MCF 10A (cell line): ENCODE measurements at regions not wholly inside any gene's neighbourhood (a gene's known extent, or its start where the extent isn't known, plus 50 kb on each side); places are given as distances from the start of the nearest gene placed in this dataset.
"Not testable (repeated sequence)": the region's sequence is repeated elsewhere in the genome, so short reads cannot be mapped to it uniquely, and the experiment has no call there.

Experiments
- BruUV-seq: library from RNA; stranded (reverse); fragments of 400-500 nt; replicated peaks from 2 replicates; lab custom pipeline; 2021; lab: Mats Ljungman, UMichigan
- CTCF ChIA-PET: fragments of 300-600 bp; sonication (Branson Sonifier 250); formaldehyde crosslinking; extraction: SDS; loops from one replicate; lab custom pipeline; 2021; ENCODE audit warnings: antibody characterized with exemption, inconsistent platforms; lab: Yijun Ruan, JAX
- POLR2A ChIA-PET: fragments of 300-600, 350-650 bp; sonication (Branson Sonifier 250); formaldehyde crosslinking; extraction: SDS; loops from one replicate; lab custom pipeline; 2020; ENCODE audit warnings: antibody characterized with exemption, inconsistent platforms; lab: Yijun Ruan, JAX
- DNase-seq: peaks from one replicate; pipeline ENCODE4 v3.0.0-alpha.2; 2018; ENCODE audit not compliant: unreplicated experiment
- H3K27ac Mint-ChIP-seq: one replicate; pipeline ENCODE4 v1.8.0; 2022; ENCODE audit warnings: mild to moderate bottlenecking, low read depth, mixed read lengths; ENCODE audit not compliant: unreplicated experiment
- H3K27me3 Mint-ChIP-seq: one replicate; pipeline ENCODE4 v1.8.0; 2022; ENCODE audit warnings: mixed read lengths; ENCODE audit not compliant: insufficient read depth, unreplicated experiment
- H3K36me3 Mint-ChIP-seq: one replicate; pipeline ENCODE4 v1.8.0; 2022; ENCODE audit warnings: mild to moderate bottlenecking, moderate library complexity, mixed read lengths; ENCODE audit not compliant: insufficient read depth, unreplicated experiment
- H3K4me1 Mint-ChIP-seq: one replicate; pipeline ENCODE4 v1.8.0; 2022; ENCODE audit warnings: mixed read lengths; ENCODE audit not compliant: insufficient read depth, unreplicated experiment
- H3K4me3 Mint-ChIP-seq: one replicate; pipeline ENCODE4 v1.8.0; 2022; ENCODE audit warnings: mild to moderate bottlenecking, moderate library complexity, mixed read lengths; ENCODE audit not compliant: unreplicated experiment
- H3K9me3 Mint-ChIP-seq: one replicate; pipeline ENCODE4 v1.8.0; 2022; ENCODE audit warnings: mixed read lengths; ENCODE audit not compliant: unreplicated experiment
- intact Hi-C: fragments of 100-400 bp; cut with micrococcal nuclease; formaldehyde crosslinking; loops from 2 replicates; pipeline ENCODE4 v1.14.1; 2022
- TF ChIP-seq, protein P1 (sequence below): fragments of 200-600 bp; IDR thresholded peaks from one replicate; pipeline ENCODE4 v1.8.0; 2022; ENCODE audit warnings: antibody characterized with exemption, mild to moderate bottlenecking; ENCODE audit not compliant: unreplicated experiment

DNA sequence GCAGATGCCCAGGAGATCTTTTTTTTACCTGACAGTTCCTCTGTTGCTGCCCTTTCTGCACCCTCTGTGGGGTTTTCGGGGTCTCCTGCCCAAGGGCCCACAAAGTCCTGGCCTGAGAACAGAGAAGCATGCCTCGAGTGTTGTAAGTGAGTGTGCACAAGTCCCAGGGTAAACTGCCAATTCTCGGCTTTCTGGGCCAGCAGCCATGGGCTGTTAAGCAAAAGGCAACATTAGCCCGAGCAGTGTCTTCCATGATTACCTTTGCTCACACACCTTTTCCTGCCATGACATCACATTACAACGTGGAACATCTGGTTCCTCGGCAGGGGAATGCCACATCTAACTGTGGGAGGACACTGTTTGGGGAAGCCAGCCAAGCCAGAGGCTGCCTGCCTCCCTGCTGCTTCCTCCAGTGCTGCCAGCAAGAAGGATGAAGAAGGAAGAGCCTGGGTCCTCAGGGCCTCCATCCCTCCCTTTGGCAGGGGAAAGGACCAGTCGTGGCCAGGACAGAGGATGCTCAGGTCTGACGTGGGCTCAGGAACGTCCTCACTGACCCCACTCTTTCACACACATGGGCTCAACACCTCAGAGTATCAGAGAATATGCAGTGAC lies 485.9 kb downstream of the OMA1 start:
- Mint-ChIP-seq H3K27ac (no peak overlapping the region), H3K27me3 (no peaks in the 10 kb centered on the region), H3K36me3 (no peaks in the 10 kb centered on the region), H3K4me1 (peaks cover 22% of the 10 kb centered on the region), H3K4me3 (no peak overlapping the region), H3K9me3 (peaks cover 4% of the 10 kb centered on the region)
- ChIA-PET CTCF (no interaction called here), POLR2A (no interaction called here)
- intact Hi-C loops: no loop called here
- BruUV-seq: no TSS peak
- TF ChIP-seq, protein P1, sequence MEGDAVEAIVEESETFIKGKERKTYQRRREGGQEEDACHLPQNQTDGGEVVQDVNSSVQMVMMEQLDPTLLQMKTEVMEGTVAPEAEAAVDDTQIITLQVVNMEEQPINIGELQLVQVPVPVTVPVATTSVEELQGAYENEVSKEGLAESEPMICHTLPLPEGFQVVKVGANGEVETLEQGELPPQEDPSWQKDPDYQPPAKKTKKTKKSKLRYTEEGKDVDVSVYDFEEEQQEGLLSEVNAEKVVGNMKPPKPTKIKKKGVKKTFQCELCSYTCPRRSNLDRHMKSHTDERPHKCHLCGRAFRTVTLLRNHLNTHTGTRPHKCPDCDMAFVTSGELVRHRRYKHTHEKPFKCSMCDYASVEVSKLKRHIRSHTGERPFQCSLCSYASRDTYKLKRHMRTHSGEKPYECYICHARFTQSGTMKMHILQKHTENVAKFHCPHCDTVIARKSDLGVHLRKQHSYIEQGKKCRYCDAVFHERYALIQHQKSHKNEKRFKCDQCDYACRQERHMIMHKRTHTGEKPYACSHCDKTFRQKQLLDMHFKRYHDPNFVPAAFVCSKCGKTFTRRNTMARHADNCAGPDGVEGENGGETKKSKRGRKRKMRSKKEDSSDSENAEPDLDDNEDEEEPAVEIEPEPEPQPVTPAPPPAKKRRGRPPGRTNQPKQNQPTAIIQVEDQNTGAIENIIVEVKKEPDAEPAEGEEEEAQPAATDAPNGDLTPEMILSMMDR: no peak
- DNase-seq: peak; percentile 45

DNA sequence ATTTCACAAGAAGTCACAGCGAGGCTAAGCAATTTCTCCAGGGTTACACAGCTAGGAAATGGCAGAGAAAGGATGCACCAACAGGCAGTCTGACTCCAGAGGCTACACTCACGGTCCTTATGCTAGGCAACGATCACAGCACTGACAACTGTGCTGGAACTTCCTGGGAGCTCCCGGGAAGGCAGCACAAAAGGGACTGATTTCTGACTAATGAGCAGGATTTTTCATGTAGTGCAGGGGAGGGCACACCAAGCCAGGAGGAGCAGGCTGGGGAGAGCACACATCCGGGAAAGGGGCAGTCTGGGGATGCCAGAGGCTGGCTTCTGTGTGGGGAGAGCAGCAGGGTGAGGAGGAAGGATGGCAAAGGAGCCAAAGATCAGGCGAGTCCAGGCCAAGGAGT lies 486.7 kb downstream of the OMA1 start:
- intact Hi-C loops: no loop called here
- H3K9me3 Mint-ChIP-seq: peaks cover 4% of the 10 kb centered on the region

DNA sequence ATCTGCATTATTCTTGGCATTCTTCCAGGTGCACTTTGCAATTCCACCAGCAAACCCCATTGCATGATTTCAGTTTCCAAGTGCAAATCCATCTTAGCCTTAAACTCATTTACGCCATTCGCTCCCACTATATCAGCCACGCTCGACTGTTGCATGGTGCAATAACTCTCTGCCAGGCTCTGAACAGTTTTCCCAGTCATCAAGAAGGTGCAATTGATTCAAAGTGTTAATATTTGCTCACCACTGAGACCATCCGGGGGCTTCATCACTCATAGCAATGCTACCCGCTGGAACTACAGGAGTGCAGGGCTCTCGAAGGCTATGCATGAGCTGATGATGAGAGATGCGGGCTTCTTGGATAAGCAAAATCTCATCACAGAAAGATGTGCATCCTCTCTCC lies 488.2 kb downstream of the OMA1 start:
- peaks cover 4% of the 10 kb centered on the region for H3K9me3 Mint-ChIP-seq
- ChIA-PET POLR2A (no interaction called here), CTCF (interaction anchor here (1.0 kb wide), 1 partner anchor 10 kb away, joined by 7 read pairs; no protein-coding TSS in a partner anchor)
- intact Hi-C loops: no loop called here
- H3K4me3 Mint-ChIP-seq: no peak overlapping the region
- TF ChIP-seq, protein P1: no peak
- peaks cover 21% of the 10 kb centered on the region for H3K4me1 Mint-ChIP-seq
- H3K36me3 Mint-ChIP-seq: no peaks in the 10 kb centered on the region
- no peak for DNase-seq
- H3K27me3 Mint-ChIP-seq: no peaks in the 10 kb centered on the region
- H3K27ac Mint-ChIP-seq: no peak overlapping the region
- no TSS peak for BruUV-seq

More for the DNA sequence above, 486.7 kb downstream of the OMA1 start:
- ChIA-PET CTCF (no interaction called here), POLR2A (no interaction called here)
- Mint-ChIP-seq H3K27ac (no peak overlapping the region), H3K4me3 (no peak overlapping the region), H3K27me3 (no peaks in the 10 kb centered on the region), H3K4me1 (peaks cover 22% of the 10 kb centered on the region), H3K36me3 (no peaks in the 10 kb centered on the region)
- no peak for DNase-seq
- no TSS peak for BruUV-seq
- TF ChIP-seq, protein P1: no peak

DNA sequence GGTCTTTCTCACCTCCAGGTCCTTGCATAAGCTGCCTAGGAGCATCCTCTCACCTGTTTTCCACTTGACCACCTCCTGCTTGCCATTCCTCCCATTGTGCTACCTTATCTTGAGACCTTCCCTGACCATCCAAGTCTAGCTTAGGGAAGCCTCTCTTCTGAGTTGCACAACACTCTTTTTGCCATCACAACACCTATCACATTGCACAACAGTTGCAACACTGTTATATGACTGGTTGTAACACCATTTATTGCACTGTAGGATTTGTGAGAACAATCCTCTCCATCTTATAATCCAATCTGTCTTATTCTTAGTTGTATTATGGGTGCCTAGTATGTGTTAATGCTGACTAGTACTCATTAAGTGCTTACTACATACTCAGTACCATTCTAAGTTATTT lies 488.7 kb downstream of the OMA1 start:
- no peak overlapping the region for H3K27ac Mint-ChIP-seq
- H3K36me3 Mint-ChIP-seq: no peaks in the 10 kb centered on the region
- H3K4me1 Mint-ChIP-seq: peaks cover 16% of the 10 kb centered on the region
- peak; percentile 50 for DNase-seq
- no peak overlapping the region for H3K4me3 Mint-ChIP-seq
- ChIA-PET POLR2A (no interaction called here), CTCF (interaction anchor here (1.0 kb wide), 1 partner anchor 10 kb away, joined by 7 read pairs; no protein-coding TSS in a partner anchor)
- intact Hi-C loops: no loop called here
- peaks cover 4% of the 10 kb centered on the region for H3K9me3 Mint-ChIP-seq
- BruUV-seq: no TSS peak
- no peaks in the 10 kb centered on the region for H3K27me3 Mint-ChIP-seq
- TF ChIP-seq, protein P1: no peak

DNA sequence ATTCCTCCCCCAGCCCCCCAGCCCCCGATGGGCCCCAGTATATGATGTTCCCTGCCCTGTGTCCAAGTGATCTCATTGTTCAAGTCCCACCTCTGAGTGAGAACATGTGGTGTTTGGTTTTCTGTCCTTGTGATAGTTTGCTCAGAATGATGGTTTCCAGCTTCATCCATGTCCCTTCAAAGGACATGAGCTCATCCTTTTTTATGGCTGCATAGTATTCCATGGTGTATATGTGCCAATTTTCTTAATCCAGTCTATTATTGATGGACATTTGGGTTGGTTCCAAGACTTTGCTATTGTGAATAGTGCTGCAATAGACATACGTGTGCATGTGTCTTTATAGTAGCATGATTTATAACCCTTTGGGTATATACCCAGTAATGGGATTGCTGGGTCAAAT lies 495.3 kb downstream of the OMA1 start:
- intact Hi-C loops, DNase-seq, H3K27ac Mint-ChIP-seq, CTCF ChIA-PET, H3K4me3 Mint-ChIP-seq, BruUV-seq, H3K9me3 Mint-ChIP-seq, H3K4me1 Mint-ChIP-seq, H3K27me3 Mint-ChIP-seq, H3K36me3 Mint-ChIP-seq, POLR2A ChIA-PET: not testable (repeated sequence)
